ENCODE measurements at regions not wholly inside any gene's neighbourhood (a gene's known extent, or its start where the extent isn't known, plus 50 kb on each side); places are given as distances from the start of the nearest gene placed in this dataset.

DNA sequence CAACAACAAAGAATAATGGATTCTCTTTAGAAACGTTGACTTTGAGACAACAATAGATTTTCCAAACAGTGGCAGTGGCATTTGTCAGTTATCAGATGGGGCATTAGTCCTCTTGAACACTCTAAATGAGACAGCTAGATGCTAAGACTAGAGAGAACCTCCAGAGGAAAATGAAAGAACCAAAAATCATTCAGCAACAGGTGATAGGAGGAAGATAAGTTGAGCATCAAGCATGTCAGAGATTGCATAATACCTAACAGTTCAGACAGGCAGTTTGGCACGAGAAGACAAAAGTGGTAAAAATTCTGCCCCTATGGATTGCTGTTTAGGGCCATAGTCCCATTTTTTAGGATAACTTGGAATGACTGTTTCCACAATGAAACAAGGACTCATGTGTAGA is 67.9 kb upstream of the NOL4 start:
- TF ChIP-seq, protein P1, sequence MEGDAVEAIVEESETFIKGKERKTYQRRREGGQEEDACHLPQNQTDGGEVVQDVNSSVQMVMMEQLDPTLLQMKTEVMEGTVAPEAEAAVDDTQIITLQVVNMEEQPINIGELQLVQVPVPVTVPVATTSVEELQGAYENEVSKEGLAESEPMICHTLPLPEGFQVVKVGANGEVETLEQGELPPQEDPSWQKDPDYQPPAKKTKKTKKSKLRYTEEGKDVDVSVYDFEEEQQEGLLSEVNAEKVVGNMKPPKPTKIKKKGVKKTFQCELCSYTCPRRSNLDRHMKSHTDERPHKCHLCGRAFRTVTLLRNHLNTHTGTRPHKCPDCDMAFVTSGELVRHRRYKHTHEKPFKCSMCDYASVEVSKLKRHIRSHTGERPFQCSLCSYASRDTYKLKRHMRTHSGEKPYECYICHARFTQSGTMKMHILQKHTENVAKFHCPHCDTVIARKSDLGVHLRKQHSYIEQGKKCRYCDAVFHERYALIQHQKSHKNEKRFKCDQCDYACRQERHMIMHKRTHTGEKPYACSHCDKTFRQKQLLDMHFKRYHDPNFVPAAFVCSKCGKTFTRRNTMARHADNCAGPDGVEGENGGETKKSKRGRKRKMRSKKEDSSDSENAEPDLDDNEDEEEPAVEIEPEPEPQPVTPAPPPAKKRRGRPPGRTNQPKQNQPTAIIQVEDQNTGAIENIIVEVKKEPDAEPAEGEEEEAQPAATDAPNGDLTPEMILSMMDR (IDR thresholded peaks at IDR 0.05; ENCODE audit: extremely low read depth in 1 of 2, insufficient read depth in 1 of 2, low read depth in 1 of 2, low read length in 2 of 2) = no peak
- TF ChIP-seq POLR2A (IDR thresholded peaks at IDR 0.05; ENCODE audit: low read depth, low read length) = no peak

Data from endothelial cell of umbilical vein (primary cell).